ENCODE measurements at regions not wholly inside any gene's neighbourhood (a gene's known extent, or its start where the extent isn't known, plus 50 kb on each side); places are given as distances from the start of the nearest gene placed in this dataset.

GRCh38 chr1:209403921-209404320, 179.6 kb upstream of the CAMK1G start:
- Histone ChIP-seq H3K36me3 (ENCODE audit: control insufficient read depth in 1 of 2, insufficient read depth in 2 of 2, low read length in 2 of 2) (no peaks in the 10 kb centered on the region), H2BK5ac (ENCODE audit: low read depth, low read length, poor library complexity) (no peak overlapping the region), H3K27me3 (ENCODE audit: insufficient read depth, low read length) (no peaks in the 10 kb centered on the region), H3K18ac (ENCODE audit: low read length) (no peak overlapping the region), H3K23ac (ENCODE audit: low read length) (no peak overlapping the region), H3K27ac (ENCODE audit: low read depth, low read length) (no peak overlapping the region), H4K12ac (ENCODE audit: low read depth, low read length) (no peak overlapping the region), H3K4me3 (ENCODE audit: low read depth, low read length) (no peak overlapping the region), H4K8ac (ENCODE audit: low read depth, low read length) (no peak overlapping the region), H3K9ac (ENCODE audit: low read length) (no peak overlapping the region), H3K14ac (ENCODE audit: low read length) (no peak overlapping the region), H3K4me1 (ENCODE audit: control insufficient read depth in 1 of 2, insufficient read depth in 2 of 2, low read length in 2 of 2) (peaks cover 13 to 22% of the 10 kb centered on the region in 2 experiments), H3K4me2 (ENCODE audit: low read length) (no peak overlapping the region), H2AFZ (ENCODE audit: insufficient read depth, low read length, poor library complexity) (no peak overlapping the region), H3K9me3 (ENCODE audit: insufficient read depth, low read depth, low read length) (no peaks in the 10 kb centered on the region), H4K91ac (ENCODE audit: low read depth, low read length) (peak overlapping the region; percentile 1), H3K79me2 (ENCODE audit: control insufficient read depth, insufficient read depth, low read length, poor library complexity) (no peaks in the 10 kb centered on the region), H3K4ac (ENCODE audit: low read depth, low read length) (no peak overlapping the region), H2BK12ac (ENCODE audit: low read length) (peak overlapping the region; percentile 44), H2BK120ac (ENCODE audit: insufficient read depth, low read length, poor library complexity) (no peak overlapping the region), H3K79me1 (ENCODE audit: low read length) (peaks cover 17% of the 10 kb centered on the region), H2AK5ac (ENCODE audit: low read length) (no peak overlapping the region)
- WGBS (ENCODE audit: extremely low coverage, insufficient coverage, insufficient read length), result no CpG with 5 or more reads among the region's 7 CpGs
- peak in 1 of 2 donors; percentile 32 for DNase-seq

- H4K91ac ChIP-seq (ENCODE audit: low read depth, low read length), result peak overlapping the region; percentile 4
- no peak overlapping the region for H3K9ac ChIP-seq (ENCODE audit: low read length)
- no peak overlapping the region for H3K27ac ChIP-seq (ENCODE audit: low read depth, low read length)
- H4K8ac ChIP-seq (ENCODE audit: low read depth, low read length), result no peak overlapping the region
- H3K27me3 ChIP-seq (ENCODE audit: insufficient read depth, low read length), result no peaks in the 10 kb centered on the region
- H2AK5ac ChIP-seq (ENCODE audit: low read length), result peak overlapping the region; percentile 3
- H2BK5ac ChIP-seq (ENCODE audit: low read depth, low read length, poor library complexity), result no peak overlapping the region
- no peak for DNase-seq
- H3K14ac ChIP-seq (ENCODE audit: low read length), result no peak overlapping the region
- no peak overlapping the region for H2BK12ac ChIP-seq (ENCODE audit: low read length)
- H3K79me2 ChIP-seq (ENCODE audit: control insufficient read depth, insufficient read depth, low read length, poor library complexity), result no peaks in the 10 kb centered on the region
- H3K9me3 ChIP-seq (ENCODE audit: insufficient read depth, low read depth, low read length), result no peaks in the 10 kb centered on the region
- no peaks in the 10 kb centered on the region for H3K36me3 ChIP-seq (ENCODE audit: control insufficient read depth in 1 of 2, insufficient read depth in 2 of 2, low read length in 2 of 2)
- no peak overlapping the region for H4K12ac ChIP-seq (ENCODE audit: low read depth, low read length)
- H3K4me1 ChIP-seq (ENCODE audit: control insufficient read depth in 1 of 2, insufficient read depth in 2 of 2, low read length in 2 of 2), result peaks cover 8 to 15% of the 10 kb centered on the region in 2 experiments
- no CpG with 5 or more reads among the region's 3 CpGs for WGBS (ENCODE audit: extremely low coverage, insufficient coverage, insufficient read length)
- H3K4ac ChIP-seq (ENCODE audit: low read depth, low read length), result no peak overlapping the region
- no peak overlapping the region for H2BK120ac ChIP-seq (ENCODE audit: insufficient read depth, low read length, poor library complexity)
- peaks cover 15% of the 10 kb centered on the region for H3K79me1 ChIP-seq (ENCODE audit: low read length)
- no peak overlapping the region for H2AFZ ChIP-seq (ENCODE audit: insufficient read depth, low read length, poor library complexity)
- no peak overlapping the region for H3K4me2 ChIP-seq (ENCODE audit: low read length)
- no peak overlapping the region for H3K23ac ChIP-seq (ENCODE audit: low read length)
- H3K18ac ChIP-seq (ENCODE audit: low read length), result no peak overlapping the region
- H3K4me3 ChIP-seq (ENCODE audit: low read depth, low read length), result no peak overlapping the region
Observed at GRCh38 chr1:209404577-209404976, 178.9 kb upstream of the CAMK1G start.

GRCh38 chr1:209405183-209405814, 178.2 kb upstream of the CAMK1G start:
- no peaks in the 10 kb centered on the region for H3K79me2 ChIP-seq (ENCODE audit: control insufficient read depth, insufficient read depth, low read length, poor library complexity)
- H2AFZ ChIP-seq (ENCODE audit: insufficient read depth, low read length, poor library complexity), result no peak overlapping the region
- H3K23ac ChIP-seq (ENCODE audit: low read length), result no peak overlapping the region
- H2BK12ac ChIP-seq (ENCODE audit: low read length), result peak overlapping the region; percentile 25
- no peak for DNase-seq
- H4K12ac ChIP-seq (ENCODE audit: low read depth, low read length), result no peak overlapping the region
- peaks cover 18% of the 10 kb centered on the region for H3K79me1 ChIP-seq (ENCODE audit: low read length)
- H3K9me3 ChIP-seq (ENCODE audit: insufficient read depth, low read depth, low read length), result no peaks in the 10 kb centered on the region
- H3K4me3 ChIP-seq (ENCODE audit: low read depth, low read length), result no peak overlapping the region
- no peak overlapping the region for H4K8ac ChIP-seq (ENCODE audit: low read depth, low read length)
- H3K27ac ChIP-seq (ENCODE audit: low read depth, low read length), result no peak overlapping the region
- H3K4me2 ChIP-seq (ENCODE audit: low read length), result peak overlapping the region; percentile 22
- no peak overlapping the region for H2BK5ac ChIP-seq (ENCODE audit: low read depth, low read length, poor library complexity)
- H3K4me1 ChIP-seq (ENCODE audit: control insufficient read depth in 1 of 2, insufficient read depth in 2 of 2, low read length in 2 of 2), result peaks cover 7 to 17% of the 10 kb centered on the region in 2 experiments
- no peak overlapping the region for H3K18ac ChIP-seq (ENCODE audit: low read length)
- peak overlapping the region; percentile 40 for H4K91ac ChIP-seq (ENCODE audit: low read depth, low read length)
- peak overlapping the region; percentile 20 for H2BK120ac ChIP-seq (ENCODE audit: insufficient read depth, low read length, poor library complexity)
- no peak overlapping the region for H3K9ac ChIP-seq (ENCODE audit: low read length)
- no peaks in the 10 kb centered on the region for H3K27me3 ChIP-seq (ENCODE audit: insufficient read depth, low read length)
- no peak overlapping the region for H2AK5ac ChIP-seq (ENCODE audit: low read length)
- no peaks in the 10 kb centered on the region for H3K36me3 ChIP-seq (ENCODE audit: control insufficient read depth in 1 of 2, insufficient read depth in 2 of 2, low read length in 2 of 2)
- no CpG with 5 or more reads among the region's 5 CpGs for WGBS (ENCODE audit: extremely low coverage, insufficient coverage, insufficient read length)
- H3K14ac ChIP-seq (ENCODE audit: low read length), result no peak overlapping the region
- no peak overlapping the region for H3K4ac ChIP-seq (ENCODE audit: low read depth, low read length)

GRCh38 chr1:209406168-209406567, 177.3 kb upstream of the CAMK1G start:
- DNase-seq, result no peak
- H2AFZ ChIP-seq (ENCODE audit: insufficient read depth, low read length, poor library complexity), result no peak overlapping the region
- H2BK12ac ChIP-seq (ENCODE audit: low read length), result peak overlapping the region; percentile 82

More at GRCh38 chr1:209406168-209406567, 177.3 kb upstream of the CAMK1G start:
- peak overlapping the region; percentile 73 for H4K91ac ChIP-seq (ENCODE audit: low read depth, low read length)
- no peak overlapping the region for H2BK5ac ChIP-seq (ENCODE audit: low read depth, low read length, poor library complexity)
- H2BK120ac ChIP-seq (ENCODE audit: insufficient read depth, low read length, poor library complexity), result peak overlapping the region; percentile 56
- H4K8ac ChIP-seq (ENCODE audit: low read depth, low read length), result no peak overlapping the region
- H3K9ac ChIP-seq (ENCODE audit: low read length), result no peak overlapping the region
- H3K36me3 ChIP-seq (ENCODE audit: control insufficient read depth in 1 of 2, insufficient read depth in 2 of 2, low read length in 2 of 2), result no peaks in the 10 kb centered on the region
- peaks cover 19% of the 10 kb centered on the region for H3K79me1 ChIP-seq (ENCODE audit: low read length)
- H3K9me3 ChIP-seq (ENCODE audit: insufficient read depth, low read depth, low read length), result no peaks in the 10 kb centered on the region
- H3K18ac ChIP-seq (ENCODE audit: low read length), result no peak overlapping the region
- no peak overlapping the region for H3K4me3 ChIP-seq (ENCODE audit: low read depth, low read length)
- H3K27ac ChIP-seq (ENCODE audit: low read depth, low read length), result no peak overlapping the region
- H3K23ac ChIP-seq (ENCODE audit: low read length), result no peak overlapping the region
- H3K79me2 ChIP-seq (ENCODE audit: control insufficient read depth, insufficient read depth, low read length, poor library complexity), result no peaks in the 10 kb centered on the region
- no peak overlapping the region for H3K4ac ChIP-seq (ENCODE audit: low read depth, low read length)
- no peaks in the 10 kb centered on the region for H3K27me3 ChIP-seq (ENCODE audit: insufficient read depth, low read length)
- peak overlapping the region; percentile 65 for H2AK5ac ChIP-seq (ENCODE audit: low read length)
- no peak overlapping the region for H3K14ac ChIP-seq (ENCODE audit: low read length)
- H3K4me1 ChIP-seq (ENCODE audit: control insufficient read depth in 1 of 2, insufficient read depth in 2 of 2, low read length in 2 of 2), result peaks cover 9 to 18% of the 10 kb centered on the region in 2 experiments
- no peak overlapping the region for H3K4me2 ChIP-seq (ENCODE audit: low read length)
- H4K12ac ChIP-seq (ENCODE audit: low read depth, low read length), result no peak overlapping the region
- no CpG with 5 or more reads among the region's 3 CpGs for WGBS (ENCODE audit: extremely low coverage, insufficient coverage, insufficient read length)
